Ishikawa (cell line): ENCODE measurements at regions not wholly inside any gene's neighbourhood (a gene's known extent, or its start where the extent isn't known, plus 50 kb on each side); places are given as distances from the start of the nearest gene placed in this dataset.

Experiments
- CEBPB ChIP-seq: IDR thresholded peaks from 2 replicates; pipeline ENCODE4 v1.6.1; 2012
- CREB1 ChIP-seq: IDR thresholded peaks from 2 replicates; pipeline ENCODE4 v1.6.1; 2012; ENCODE audit warnings: low read depth
- EGR1 ChIP-seq: IDR thresholded peaks from 2 replicates; pipeline ENCODE4 v1.6.1; 2012
- EP300 ChIP-seq: IDR thresholded peaks from 2 replicates; pipeline ENCODE4 v1.6.1; 2012; ENCODE audit warnings: borderline replicate concordance
- FOXM1 ChIP-seq: IDR thresholded peaks from 2 replicates; pipeline ENCODE4 v1.6.1; 2012; ENCODE audit warnings: low read depth, borderline replicate concordance
- MAX ChIP-seq: IDR thresholded peaks from 2 replicates; pipeline ENCODE4 v1.6.1; 2012
- NFIC ChIP-seq: IDR thresholded peaks from 2 replicates; pipeline ENCODE4 v1.6.1; 2012
- RAD21 ChIP-seq: IDR thresholded peaks from 2 replicates; pipeline ENCODE4 v1.6.1; 2012; ENCODE audit warnings: low read depth
- REST ChIP-seq: IDR thresholded peaks from 2 replicates; pipeline ENCODE4 v1.6.1; 2012; ENCODE audit warnings: low read depth, mild to moderate bottlenecking
- TAF1 ChIP-seq: IDR thresholded peaks from 2 replicates; pipeline ENCODE4 v1.6.1; 2012; ENCODE audit warnings: low read depth, mild to moderate bottlenecking
- TCF12 ChIP-seq: IDR thresholded peaks from 2 replicates; pipeline ENCODE4 v1.6.1; 2012; ENCODE audit warnings: low read depth
- TEAD4 ChIP-seq: IDR thresholded peaks from 2 replicates; pipeline ENCODE4 v1.6.1; 2012
- USF1 ChIP-seq: IDR thresholded peaks from 2 replicates; pipeline ENCODE4 v1.6.1; 2012
- YY1 ChIP-seq: IDR thresholded peaks from 2 replicates; pipeline ENCODE4 v1.6.1; 2012; ENCODE audit warnings: low read depth
- ZBTB7A ChIP-seq: IDR thresholded peaks from 2 replicates; pipeline ENCODE4 v1.6.1; 2012; ENCODE audit warnings: low read depth

GRCh38 chr22:44577391-44578109, 79.5 kb upstream of the RTL6 start:
- TF ChIP-seq MAX (no peak), CEBPB (no peak), USF1 (no peak), EGR1 (no peak), ZBTB7A (no peak), NFIC (no peak), REST (no peak)

- TF ChIP-seq USF1 (no peak), EP300 (no peak), FOXM1 (no peak), CEBPB (no peak), RAD21 (no peak), ZBTB7A (no peak), TAF1 (no peak), MAX (no peak)
Measured at GRCh38 chr22:44576311-44577260, 78.6 kb upstream of the RTL6 start.

GRCh38 chr22:44575381-44576268, 77.6 kb upstream of the RTL6 start:
- TF ChIP-seq TEAD4 (no peak), CREB1 (no peak), TAF1 (no peak), CEBPB (no peak), YY1 (no peak), MAX (no peak), USF1 (no peak), FOXM1 (no peak)

- no peak for TF ChIP-seq FOXM1
- TF ChIP-seq CREB1, result no peak
- TF ChIP-seq TAF1, result no peak
- no peak for TF ChIP-seq TEAD4
- TF ChIP-seq REST, result no peak
- TF ChIP-seq NFIC, result no peak
- no peak for TF ChIP-seq TCF12
- TF ChIP-seq EGR1, result no peak
- TF ChIP-seq YY1, result no peak
- no peak for TF ChIP-seq RAD21
- TF ChIP-seq CEBPB, result no peak
- no peak for TF ChIP-seq MAX
- TF ChIP-seq USF1, result no peak
- TF ChIP-seq EP300, result no peak
Measured at GRCh38 chr22:44574640-44575380, 76.8 kb upstream of the RTL6 start.
